CD14-positive monocyte (primary cell): ENCODE measurements at regions not wholly inside any gene's neighbourhood (a gene's known extent, or its start where the extent isn't known, plus 50 kb on each side); places are given as distances from the start of the nearest gene placed in this dataset.

Source experiments
- DNase-seq, 3 donors: peaks; one replicate each; pipeline ENCODE4 v3.0.0-alpha.2; 2011 to 2022
- H2AFZ ChIP-seq: 2 replicates; pipeline ENCODE4 v1.6.0; 2012; ENCODE audit warnings: mild to moderate bottlenecking, low read depth, low read length, inconsistent platforms; ENCODE audit not compliant: insufficient read depth, poor library complexity, severe bottlenecking
- H3K27ac ChIP-seq, 2 donors: 1 replicate in 1 of 2; 2 replicates in 1 of 2; pipeline ENCODE4 v1.5.1; 2012 to 2013; ENCODE audit warnings: low read length in 2 of 2, control low read depth in 1 of 2, inconsistent platforms in 1 of 2, low read depth in 1 of 2, mild to moderate bottlenecking in 1 of 2
- H3K27me3 ChIP-seq, 2 donors: one replicate each; pipeline versions ENCODE4 v1.6.0 to v1.6.1; 2011 to 2013; ENCODE audit warnings: low read length in 2 of 2; ENCODE audit not compliant: control insufficient read depth in 2 of 2, insufficient read depth in 2 of 2
- H3K36me3 ChIP-seq, 2 donors: replicated peaks in 1 of 2; 1 replicate in 1 of 2; 2 replicates in 1 of 2; pipeline versions ENCODE4 v1.5.1 to v1.6.1; 2012 to 2013; ENCODE audit warnings: low read length in 2 of 2, control low read depth in 1 of 2, inconsistent platforms in 1 of 2, mild to moderate bottlenecking in 1 of 2; ENCODE audit not compliant: insufficient read depth in 2 of 2, control insufficient read depth in 1 of 2
- H3K4me1 ChIP-seq, 2 donors: 1 replicate in 1 of 2; 2 replicates in 1 of 2; pipeline versions ENCODE4 v1.5.1 to v1.6.1; 2012 to 2013; ENCODE audit warnings: low read length in 2 of 2, control low read depth in 1 of 2, inconsistent platforms in 1 of 2, mild to moderate bottlenecking in 1 of 2, moderate library complexity in 1 of 2; ENCODE audit not compliant: insufficient read depth in 2 of 2, control insufficient read depth in 1 of 2
- H3K4me2 ChIP-seq: replicated peaks from 2 replicates; pipeline ENCODE3; 2012; ENCODE audit warnings: low read length, moderate library complexity, mild to moderate bottlenecking; ENCODE audit not compliant: poor library complexity, severe bottlenecking; ENCODE audit errors: extremely low read depth
- H3K4me3 ChIP-seq, 3 experiments: fragments of 200-600 bp in 1 of 3; sonication (generic) in 1 of 3; replicated peaks in 1 of 3; 1 replicate in 2 of 3; 2 replicates in 1 of 3; pipeline ENCODE4 v1.5.1; 2011 to 2013; ENCODE audit warnings: low read length in 3 of 3, mild to moderate bottlenecking in 3 of 3, control low read depth in 2 of 3, low read depth in 2 of 3, inconsistent platforms in 1 of 3, moderate library complexity in 1 of 3
- H3K79me2 ChIP-seq: 2 replicates; pipeline ENCODE4 v1.6.0; 2012; ENCODE audit warnings: mild to moderate bottlenecking, control low read depth, inconsistent platforms, low read length, moderate library complexity; ENCODE audit not compliant: insufficient read depth
- H3K9ac ChIP-seq: 2 replicates; pipeline ENCODE4 v1.6.0; 2017; ENCODE audit warnings: low read length, mild to moderate bottlenecking; ENCODE audit not compliant: insufficient read depth, poor library complexity, severe bottlenecking
- H3K9me3 ChIP-seq, 2 donors: replicated peaks in 1 of 2; 1 replicate in 1 of 2; 2 replicates in 1 of 2; pipeline versions ENCODE4 v1.5.1 to v1.6.1; 2012 to 2013; ENCODE audit warnings: low read length in 2 of 2, control low read depth in 1 of 2; ENCODE audit not compliant: control insufficient read depth in 1 of 2, insufficient read depth in 1 of 2
- H4K20me1 ChIP-seq: 2 replicates; pipeline ENCODE4 v1.6.0; 2012; ENCODE audit warnings: mild to moderate bottlenecking, low read length, control low read depth, moderate library complexity; ENCODE audit not compliant: insufficient read depth
- H3K27ac Mint-ChIP-seq, 7 donors: one replicate each; pipeline ENCODE4 v1.8.0; 2020; ENCODE audit warnings: mild to moderate bottlenecking in 7 of 7, mixed read lengths in 7 of 7, moderate library complexity in 6 of 7, inconsistent platforms in 2 of 7
- H3K27me3 Mint-ChIP-seq, 3 donors: one replicate each; pipeline ENCODE4 v1.8.0; 2021 to 2022; ENCODE audit warnings: low read depth in 3 of 3, mild to moderate bottlenecking in 3 of 3, mixed read lengths in 3 of 3, moderate library complexity in 3 of 3, inconsistent platforms in 1 of 3
- H3K36me3 Mint-ChIP-seq, 2 donors: one replicate each; pipeline ENCODE4 v1.8.0; 2020; ENCODE audit warnings: mixed read lengths in 2 of 2, inconsistent platforms in 1 of 2, mild to moderate bottlenecking in 1 of 2
- H3K4me1 Mint-ChIP-seq: one replicate; pipeline ENCODE4 v1.8.0; 2020; ENCODE audit warnings: mild to moderate bottlenecking, mixed read lengths
- H3K4me3 Mint-ChIP-seq, 2 donors: one replicate each; pipeline ENCODE4 v1.8.0; 2020; ENCODE audit warnings: mild to moderate bottlenecking in 2 of 2, mixed read lengths in 2 of 2, moderate library complexity in 1 of 2
- H3K9me3 Mint-ChIP-seq, 7 donors: one replicate each; pipeline ENCODE4 v1.8.0; 2020 to 2022; ENCODE audit warnings: mixed read lengths in 7 of 7, mild to moderate bottlenecking in 6 of 7, moderate library complexity in 6 of 7, inconsistent platforms in 2 of 7
- CTCF ChIP-seq: fragments of 200-600 bp; IDR thresholded peaks from one replicate; pipeline ENCODE4 v1.8.0; 2022; ENCODE audit warnings: antibody characterized with exemption, mild to moderate bottlenecking
- WGBS: methylation state at CpG from one replicate; pipeline ENCODE4 v1.1.5; 2013; ENCODE audit warnings: missing lambda C conversion rate; ENCODE audit not compliant: insufficient coverage; 5-methylcytosine and 5-hydroxymethylcytosine counted together
- intact Hi-C, 2 donors: fragments of 100-400 bp; cut with micrococcal nuclease; formaldehyde crosslinking; loops; one replicate each; pipeline versions ENCODE4 v1.15.0 to v1.15.1; 2023

- intact Hi-C loops, result no loop called here
- Mint-ChIP-seq H3K9me3 (no peaks in the 10 kb centered on the region), H3K4me1 (peaks cover 23% of the 10 kb centered on the region), H3K4me3 (peak overlapping the region in 1 of 2 donors; percentile 65), H3K36me3 (no peaks in the 10 kb centered on the region), H3K27ac (peak overlapping the region in 1 of 7 donors; percentile 56), H3K27me3 (peaks cover 15 to 21% (median 19%) of the 10 kb centered on the region in 3 donors)
- DNase-seq, result no peak
- no peaks in the 10 kb centered on the region for H3K9me3 ChIP-seq
- H4K20me1 ChIP-seq, result no peaks in the 10 kb centered on the region
- H3K9ac ChIP-seq, result no peak overlapping the region
- no peaks in the 10 kb centered on the region for H3K36me3 ChIP-seq
- peak overlapping the region; percentile 87 for H2AFZ ChIP-seq
- peak overlapping the region; percentile 24 to 70 (median 32) for H3K4me3 ChIP-seq
- H3K79me2 ChIP-seq, result no peaks in the 10 kb centered on the region
- TF ChIP-seq CTCF, result no peak
- peaks cover 4 to 5% of the 10 kb centered on the region in 2 donors for H3K27me3 ChIP-seq
- H3K27ac ChIP-seq, result no peak overlapping the region
- peaks cover 12 to 21% of the 10 kb centered on the region in 2 donors for H3K4me1 ChIP-seq
- H3K4me2 ChIP-seq, result peak overlapping the region; percentile 72
- 39% methylated on average over 10 of the region's 14 CpGs for WGBS
Measured at GRCh38 chr16:66269617-66270332, 96.7 kb upstream of the CDH5 start.

GRCh38 chr16:66267292-66268014, 99.0 kb upstream of the CDH5 start:
- no peak overlapping the region for H3K4me3 ChIP-seq
- intact Hi-C loops, result no loop called here
- H2AFZ ChIP-seq, result peak overlapping the region; percentile 30
- Mint-ChIP-seq H3K4me3 (no peak overlapping the region), H3K36me3 (no peaks in the 10 kb centered on the region), H3K27me3 (peaks cover 15% of the 10 kb centered on the region in 3 donors), H3K4me1 (peaks cover 19% of the 10 kb centered on the region), H3K27ac (no peak overlapping the region), H3K9me3 (no peaks in the 10 kb centered on the region)
- no peak overlapping the region for H3K9ac ChIP-seq
- H3K4me1 ChIP-seq, result peaks cover 12 to 21% of the 10 kb centered on the region in 2 donors
- no peaks in the 10 kb centered on the region for H3K36me3 ChIP-seq
- DNase-seq, result no peak
- H3K27me3 ChIP-seq, result peaks cover 4 to 5% of the 10 kb centered on the region in 2 donors
- no peak overlapping the region for H3K27ac ChIP-seq
- TF ChIP-seq CTCF, result no peak
- no peaks in the 10 kb centered on the region for H4K20me1 ChIP-seq
- H3K79me2 ChIP-seq, result no peaks in the 10 kb centered on the region
- H3K4me2 ChIP-seq, result no peak overlapping the region
- WGBS, result 88% methylated on average over 6 of the region's 10 CpGs
- no peaks in the 10 kb centered on the region for H3K9me3 ChIP-seq
